ENCODE measurements at regions not wholly inside any gene's neighbourhood (a gene's known extent, or its start where the extent isn't known, plus 50 kb on each side); places are given as distances from the start of the nearest gene placed in this dataset.
A peak's percentile ranks its signal among the peaks of the same experiment; 100 is the strongest.
"Not testable (repeated sequence)": the region's sequence is repeated elsewhere in the genome, so short reads cannot be mapped to it uniquely, and the experiment has no call there.

DNA sequence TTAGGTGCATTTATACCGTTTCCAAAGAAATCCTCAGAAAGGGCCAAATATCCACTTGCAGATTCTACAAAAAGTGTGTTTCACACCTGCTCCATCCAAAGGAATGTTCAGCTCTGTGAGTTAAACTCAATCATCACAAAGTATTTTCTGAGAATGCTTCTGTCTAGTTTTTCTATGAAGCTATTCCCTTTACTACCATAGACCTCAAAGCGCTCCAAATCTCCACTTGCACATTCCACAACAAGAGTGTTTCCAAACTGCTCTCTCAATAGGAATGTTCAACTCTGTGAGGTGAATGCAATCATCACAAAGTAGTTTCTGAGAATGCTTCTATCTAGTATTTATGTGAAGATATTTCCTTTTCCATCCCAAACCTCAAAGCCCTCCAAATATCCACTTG, 412.7 kb upstream of the WSB1 start:
- H3K27ac Mint-ChIP-seq; H3K36me3 Mint-ChIP-seq; DNase-seq; POLR2A ChIA-PET; ATAC-seq (ENCODE audit: low read depth); H3K4me1 Mint-ChIP-seq; H3K4me3 Mint-ChIP-seq; H3K27me3 Mint-ChIP-seq; H3K9me3 Mint-ChIP-seq: not testable (repeated sequence)

DNA sequence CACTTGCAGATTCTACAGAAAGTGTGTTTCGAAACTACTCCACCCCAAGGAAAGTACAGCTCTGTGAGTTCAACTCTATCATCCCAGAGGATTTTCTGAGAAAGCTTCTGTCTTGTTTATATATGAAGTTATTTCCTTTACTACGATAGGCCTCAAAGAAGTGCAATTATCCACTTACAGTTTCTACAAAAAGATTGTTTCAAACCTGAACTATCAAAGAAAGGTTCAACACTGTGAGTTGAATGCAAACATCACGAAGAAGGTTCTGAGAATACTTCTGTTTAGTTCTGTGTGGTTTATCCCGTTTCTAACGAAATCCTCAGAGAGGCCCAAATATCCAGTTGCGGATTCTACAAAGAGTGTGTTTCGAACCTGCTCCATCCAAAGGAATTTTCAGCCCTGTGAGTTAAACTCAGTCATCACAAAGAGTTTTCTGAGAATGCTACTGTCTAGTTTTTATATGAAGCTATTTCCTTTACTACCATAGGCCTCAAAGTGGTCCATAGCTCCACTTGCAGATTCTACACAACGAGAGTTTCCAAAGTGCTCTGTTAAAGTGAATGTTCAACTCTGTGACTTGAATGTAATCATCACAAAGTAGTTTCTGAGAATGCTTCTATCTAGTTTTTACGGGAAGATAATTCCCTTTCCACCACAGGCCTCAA, 411.7 kb upstream of the WSB1 start:
- H3K27me3 Mint-ChIP-seq, H3K36me3 Mint-ChIP-seq, DNase-seq, H3K4me3 Mint-ChIP-seq, H3K27ac Mint-ChIP-seq, POLR2A ChIA-PET, H3K4me1 Mint-ChIP-seq, H3K9me3 Mint-ChIP-seq: not testable (repeated sequence)
- ATAC-seq (ENCODE audit: low read depth), result peak; percentile 59

DNA sequence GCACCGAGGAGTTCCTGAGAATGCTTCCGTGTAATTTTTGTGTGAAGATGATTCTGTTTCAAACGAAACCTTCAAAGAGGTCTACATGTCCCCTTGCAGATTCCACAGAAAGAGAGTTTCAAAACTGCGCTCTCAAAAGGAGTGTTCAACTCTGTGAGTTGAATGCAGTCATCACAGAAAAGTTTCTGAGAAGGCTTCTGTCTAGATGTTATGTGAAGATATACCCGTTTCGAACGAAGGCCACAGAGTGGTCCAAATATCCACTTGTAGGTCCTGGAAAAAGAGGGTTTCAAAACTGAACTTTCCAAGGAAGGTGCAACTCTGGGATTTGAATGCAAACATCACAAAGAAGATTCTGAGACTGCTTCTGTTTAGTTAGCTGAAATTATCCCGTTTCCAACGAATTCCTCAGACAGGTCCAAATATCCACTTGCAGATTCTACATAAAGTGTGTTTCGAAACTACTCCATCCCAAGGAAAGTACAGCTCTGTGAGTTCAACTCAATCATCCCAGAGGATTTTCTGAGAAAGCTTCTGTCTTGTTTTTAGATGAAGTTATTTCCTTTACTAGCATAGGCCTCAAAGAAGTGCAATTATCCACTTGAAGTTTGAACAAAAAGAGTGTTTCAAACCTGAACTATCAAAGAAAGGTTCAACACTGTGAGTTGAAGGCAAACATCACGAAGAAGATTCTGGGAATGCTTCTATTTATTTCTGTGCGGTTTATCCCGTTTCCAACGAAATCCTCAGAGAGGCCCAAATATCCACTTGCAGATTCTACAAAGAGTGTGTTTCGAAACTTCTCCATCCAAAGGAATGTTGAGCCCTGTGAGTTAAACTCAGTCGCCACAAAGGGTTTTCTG, 409.8 kb upstream of the WSB1 start:
- H3K36me3 Mint-ChIP-seq, H3K9me3 Mint-ChIP-seq, POLR2A ChIA-PET, H3K27me3 Mint-ChIP-seq, H3K4me1 Mint-ChIP-seq, DNase-seq, H3K27ac Mint-ChIP-seq, H3K4me3 Mint-ChIP-seq: not testable (repeated sequence)
- ATAC-seq (ENCODE audit: low read depth), result peak; percentile 24

DNA sequence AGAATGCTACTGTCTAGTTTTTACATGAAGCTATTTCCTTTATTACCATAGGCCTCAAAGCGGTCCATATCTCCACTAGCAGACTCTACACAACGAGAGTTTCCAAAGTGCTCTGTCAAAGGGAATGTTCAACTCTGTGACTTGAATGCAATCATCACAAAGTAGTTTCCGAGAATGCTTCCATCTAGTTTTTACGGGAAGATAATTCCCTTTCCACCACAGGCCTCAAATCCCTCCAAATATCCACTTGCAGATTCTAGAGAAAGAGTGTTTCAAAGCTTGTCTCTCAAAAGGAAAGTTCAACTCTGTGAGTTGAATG, 409.2 kb upstream of the WSB1 start:
- ATAC-seq (ENCODE audit: low read depth); POLR2A ChIA-PET; H3K27ac Mint-ChIP-seq; DNase-seq; H3K9me3 Mint-ChIP-seq; H3K36me3 Mint-ChIP-seq; H3K4me3 Mint-ChIP-seq; H3K4me1 Mint-ChIP-seq; H3K27me3 Mint-ChIP-seq: not testable (repeated sequence)

DNA sequence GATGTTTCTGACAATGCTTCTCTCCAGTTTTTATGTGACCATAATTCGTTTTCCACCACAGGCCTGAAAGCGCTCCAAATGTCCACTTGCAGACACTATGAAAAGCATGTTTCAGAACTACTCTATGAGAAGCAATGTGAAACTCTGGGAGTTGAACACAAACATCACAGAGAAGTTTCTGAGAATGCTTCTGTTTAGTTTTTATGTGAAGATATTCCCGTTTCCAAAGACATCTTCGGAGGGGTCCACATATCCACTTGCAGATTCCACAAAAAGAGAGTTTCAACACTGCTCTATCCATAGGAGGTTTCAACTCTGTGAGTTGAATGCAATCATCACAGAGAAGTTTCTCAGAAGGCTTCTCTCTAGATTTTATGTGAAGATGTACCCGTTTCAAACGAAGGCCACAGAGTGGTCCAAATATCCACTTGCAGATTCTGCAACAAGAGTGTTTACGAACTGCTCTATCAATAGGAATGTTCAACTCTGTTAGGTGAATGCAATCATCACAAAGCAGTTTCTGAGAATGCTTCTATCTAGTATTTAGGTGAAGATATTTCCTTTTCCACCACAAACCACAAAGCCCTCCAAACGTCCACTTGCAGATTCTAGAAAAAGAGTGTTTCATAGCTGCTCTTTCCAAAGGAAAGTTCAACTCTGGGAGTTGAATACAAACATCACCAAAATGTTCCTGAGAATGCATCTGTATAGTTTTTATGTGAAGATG, 408.5 kb upstream of the WSB1 start:
- H3K4me1 Mint-ChIP-seq; H3K27me3 Mint-ChIP-seq; POLR2A ChIA-PET; ATAC-seq (ENCODE audit: low read depth); H3K36me3 Mint-ChIP-seq; H3K9me3 Mint-ChIP-seq; H3K4me3 Mint-ChIP-seq; H3K27ac Mint-ChIP-seq: not testable (repeated sequence)
- peak; percentile 35 for DNase-seq

All from activated naive CD8-positive, alpha-beta T cell treated with anti-CD3 and anti-CD28 coated beads, Interleukin-2, amount 10 ng/mL, durations not matched to agents 7 days and 5 days (primary cell).